B cell (primary cell): ENCODE measurements at regions not wholly inside any gene's neighbourhood (a gene's known extent, or its start where the extent isn't known, plus 50 kb on each side); places are given as distances from the start of the nearest gene placed in this dataset.

Source experiments
- ATAC-seq: fragments of 200-7000 bp; cut with Tn5 transposase; one replicate; pipeline ENCODE4 v1.10.0; 2021; ENCODE audit warnings: low read depth, mild to moderate bottlenecking, moderate number of reproducible peaks, moderate library complexity
- CTCF ChIA-PET: fragments of 350-600 bp; sonication (Branson Sonifier 250); formaldehyde crosslinking; loops from one replicate; lab custom pipeline; 2021; ENCODE audit warnings: antibody characterized with exemption, inconsistent platforms; lab: Charles Lee
- POLR2A ChIA-PET: fragments of 350-600 bp; sonication (Branson Sonifier 250); formaldehyde crosslinking; loops from one replicate; lab custom pipeline; 2021; ENCODE audit warnings: antibody characterized with exemption; lab: Charles Lee
- DNase-seq: peaks from one replicate; pipeline ENCODE4 v3.0.0; 2013
- H2AFZ ChIP-seq: 2 replicates; pipeline ENCODE4 v1.6.1; 2012; ENCODE audit warnings: mild to moderate bottlenecking, low read depth, low read length; ENCODE audit not compliant: insufficient read depth, poor library complexity, severe bottlenecking
- H3K27ac ChIP-seq, 2 donors: 1 replicate in 1 of 2; 2 replicates in 1 of 2; pipeline ENCODE4 v1.5.1; 2012 to 2013; ENCODE audit warnings: low read length in 2 of 2, mild to moderate bottlenecking in 2 of 2, moderate library complexity in 1 of 2
- H3K27me3 ChIP-seq, 4 experiments: fragments of 200-600 bp in 1 of 4; sonication (generic) in 1 of 4; replicated peaks in 1 of 4; 1 replicate in 2 of 4; 2 replicates in 2 of 4; pipeline versions ENCODE4 v1.6.1 to v1.7.0; 2013 to 2016; ENCODE audit warnings: low read length in 3 of 4, mild to moderate bottlenecking in 2 of 4, mixed read lengths in 1 of 4, moderate library complexity in 1 of 4; ENCODE audit not compliant: insufficient read depth in 4 of 4, control insufficient read depth in 3 of 4; ENCODE audit errors: control extremely low read depth in 1 of 4
- H3K36me3 ChIP-seq, 2 experiments: replicated peaks in 1 of 2; 1 replicate in 1 of 2; 2 replicates in 1 of 2; pipeline versions ENCODE4 v1.6.1 to v1.7.1; 2013; ENCODE audit warnings: low read length in 1 of 2; ENCODE audit not compliant: insufficient read depth in 2 of 2, control insufficient read depth in 1 of 2; ENCODE audit errors: control extremely low read depth in 1 of 2, extremely low read depth in 1 of 2
- H3K4me1 ChIP-seq, 2 donors: fragments of 200-600 bp in 1 of 2; sonication (generic) in 1 of 2; 1 replicate in 1 of 2; 2 replicates in 1 of 2; pipeline versions ENCODE4 v1.5.1 to v1.6.1; 2013 to 2017; ENCODE audit warnings: low read length in 2 of 2; ENCODE audit not compliant: control insufficient read depth in 2 of 2, insufficient read depth in 2 of 2
- H3K4me2 ChIP-seq: replicated peaks from 2 replicates; pipeline ENCODE3; 2012; ENCODE audit warnings: mild to moderate bottlenecking, low read depth, low read length; ENCODE audit not compliant: poor library complexity, severe bottlenecking
- H3K4me3 ChIP-seq, 5 experiments: fragments of 200-600 bp in 1 of 5; sonication (generic) in 1 of 5; 1 replicate in 3 of 5; 2 replicates in 2 of 5; pipeline versions ENCODE4 v1.5.1 to v1.7.0; 2011 to 2016; ENCODE audit warnings: low read length in 4 of 5, mild to moderate bottlenecking in 4 of 5, low read depth in 2 of 5, control low read depth in 1 of 5, moderate library complexity in 1 of 5; ENCODE audit not compliant: insufficient read depth in 1 of 5; ENCODE audit errors: control extremely low read depth in 1 of 5, extremely low read depth in 1 of 5
- H3K79me2 ChIP-seq: fragments of 200-600 bp; sonication (generic); one replicate; pipeline ENCODE4 v1.6.0; 2016; ENCODE audit warnings: low read length; ENCODE audit not compliant: control insufficient read depth, insufficient read depth
- H3K9ac ChIP-seq: fragments of 200-600 bp; sonication (generic); 2 replicates; pipeline ENCODE4 v1.6.1; 2017; ENCODE audit warnings: mild to moderate bottlenecking, low read length, moderate library complexity
- H3K9me3 ChIP-seq, 3 donors: one replicate each; pipeline versions ENCODE4 v1.6.1 to v1.7.1; 2013; ENCODE audit warnings: low read length in 2 of 3; ENCODE audit not compliant: control insufficient read depth in 2 of 3, insufficient read depth in 1 of 3; ENCODE audit errors: control extremely low read depth in 1 of 3
- H4K20me1 ChIP-seq: 2 replicates; pipeline ENCODE4 v1.6.0; 2012; ENCODE audit warnings: mild to moderate bottlenecking, low read length; ENCODE audit not compliant: insufficient read depth, control insufficient read depth, poor library complexity, severe bottlenecking
- H3K27ac Mint-ChIP-seq: one replicate; pipeline ENCODE4 v1.8.0; 2021; ENCODE audit warnings: mixed read lengths
- H3K27me3 Mint-ChIP-seq: one replicate; pipeline ENCODE4 v1.8.0; 2021; ENCODE audit warnings: mixed read lengths
- H3K4me1 Mint-ChIP-seq: one replicate; pipeline ENCODE4 v1.8.0; 2021; ENCODE audit warnings: mixed read lengths
- H3K4me3 Mint-ChIP-seq: one replicate; pipeline ENCODE4 v1.8.0; 2021; ENCODE audit warnings: mixed read lengths
- H3K9me3 Mint-ChIP-seq: one replicate; pipeline ENCODE4 v1.8.0; 2022; ENCODE audit warnings: mixed read lengths; ENCODE audit not compliant: insufficient read depth
- CTCF ChIP-seq: fragments of 200-600 bp; IDR thresholded peaks from one replicate; pipeline ENCODE4 v1.8.0; 2022; ENCODE audit warnings: antibody characterized with exemption, mild to moderate bottlenecking
- EZH2 ChIP-seq: IDR thresholded peaks from 2 replicates; pipeline ENCODE4 v1.6.1; 2012; ENCODE audit warnings: borderline replicate concordance, low read depth, mild to moderate bottlenecking, moderate library complexity, low read length; ENCODE audit not compliant: insufficient read depth, poor library complexity, severe bottlenecking
- WGBS: methylation state at CpG from one replicate; pipeline ENCODE4 v1.1.5; 2013; ENCODE audit warnings: missing lambda C conversion rate; ENCODE audit not compliant: insufficient coverage; 5-methylcytosine and 5-hydroxymethylcytosine counted together
- intact Hi-C: fragments of 100-400 bp; cut with micrococcal nuclease; formaldehyde crosslinking; loops from one replicate; pipeline ENCODE4 v1.10.0; 2022

GRCh38 chr4:74547042-74547441 lies 102.1 kb downstream of the AREG start:
- intact Hi-C loops = no loop called here
- H3K4me1 ChIP-seq = peaks cover 6 to 12% of the 10 kb centered on the region in 2 donors
- CTCF ChIA-PET = no interaction called here
- H3K4me1 Mint-ChIP-seq = peaks cover 4% of the 10 kb centered on the region
- POLR2A ChIA-PET = no interaction called here
- no peaks in the 10 kb centered on the region for H3K9me3 ChIP-seq
- no peak overlapping the region for H3K27ac Mint-ChIP-seq
- H3K27me3 ChIP-seq = no peaks in the 10 kb centered on the region
- H3K79me2 ChIP-seq = no peaks in the 10 kb centered on the region
- H3K4me3 Mint-ChIP-seq = no peak overlapping the region
- DNase-seq = no peak
- no peaks in the 10 kb centered on the region for H4K20me1 ChIP-seq
- H3K4me2 ChIP-seq = no peak overlapping the region
- H2AFZ ChIP-seq = no peak overlapping the region
- no peaks in the 10 kb centered on the region for H3K9me3 Mint-ChIP-seq
- H3K4me3 ChIP-seq = no peak overlapping the region
- H3K27me3 Mint-ChIP-seq = no peaks in the 10 kb centered on the region
- no peak overlapping the region for H3K27ac ChIP-seq
- TF ChIP-seq CTCF (no peak), EZH2 (no peak)
- no peaks in the 10 kb centered on the region for H3K36me3 ChIP-seq
- H3K9ac ChIP-seq = no peak overlapping the region
- ATAC-seq = no peak

- intact Hi-C loops = no loop called here
- Histone ChIP-seq H3K36me3 (no peaks in the 10 kb centered on the region), H3K79me2 (no peaks in the 10 kb centered on the region), H3K4me1 (peaks cover 2 to 6% of the 10 kb centered on the region in 2 donors), H3K4me3 (no peak overlapping the region), H3K9me3 (no peaks in the 10 kb centered on the region), H4K20me1 (no peaks in the 10 kb centered on the region), H3K27me3 (no peaks in the 10 kb centered on the region), H2AFZ (no peak overlapping the region), H3K9ac (no peak overlapping the region), H3K27ac (no peak overlapping the region), H3K4me2 (no peak overlapping the region)
- DNase-seq (no peak), ATAC-seq (no peak)
- CTCF ChIA-PET = interaction anchor here (1.0 kb wide), 1 partner anchor 8 kb away, joined by 3 read pairs; no protein-coding TSS in a partner anchor
- Mint-ChIP-seq H3K27me3 (no peaks in the 10 kb centered on the region), H3K9me3 (no peaks in the 10 kb centered on the region), H3K4me3 (no peak overlapping the region), H3K27ac (no peak overlapping the region), H3K4me1 (no peaks in the 10 kb centered on the region)
- TF ChIP-seq CTCF (no peak), EZH2 (no peak)
- POLR2A ChIA-PET = no interaction called here
- 100% methylated on average over 1 of the region's 2 CpGs for WGBS
Measured at GRCh38 chr4:74548561-74548960, 103.6 kb downstream of the AREG start.
